Panc1 (cell line): ENCODE measurements at regions not wholly inside any gene's neighbourhood (a gene's known extent, or its start where the extent isn't known, plus 50 kb on each side); places are given as distances from the start of the nearest gene placed in this dataset.

Source experiments
- CTCF ChIP-seq: fragments of 450-650 bp; IDR thresholded peaks from 2 replicates; pipeline ENCODE4 v1.5.1; 2017; ENCODE audit warnings: mild to moderate bottlenecking
- POLR2AphosphoS5 ChIP-seq: IDR thresholded peaks from 2 replicates; pipeline ENCODE4 v1.6.1; 2012; ENCODE audit warnings: mild to moderate bottlenecking, low read depth, low read length, moderate library complexity
- REST ChIP-seq, 2 experiments: IDR thresholded peaks; 2 replicates each; pipeline ENCODE4 v1.6.1; 2011 to 2012; ENCODE audit warnings: low read depth in 2 of 2, control low read depth in 1 of 2, low read length in 1 of 2, mild to moderate bottlenecking in 1 of 2, moderate library complexity in 1 of 2; ENCODE audit not compliant: insufficient read depth in 1 of 2
- TCF7L2 ChIP-seq: IDR thresholded peaks from 2 replicates; pipeline ENCODE4 v1.6.1; 2011; ENCODE audit warnings: mild to moderate bottlenecking, low read depth, low read length, inconsistent platforms

GRCh38 chr6:132236744-132237143, 164.5 kb downstream of the MOXD1 start:
- TF ChIP-seq CTCF: no peak
- no peak for TF ChIP-seq TCF7L2
- no peak for TF ChIP-seq POLR2AphosphoS5
- TF ChIP-seq REST (IDR thresholded peaks at IDR 0.05; ENCODE audit: insufficient read depth in 1 of 2, low read depth in 2 of 2, low read length in 1 of 2): no peak
